ENCODE measurements at regions not wholly inside any gene's neighbourhood (a gene's known extent, or its start where the extent isn't known, plus 50 kb on each side); places are given as distances from the start of the nearest gene placed in this dataset.

- TF ChIP-seq POLR2A (IDR thresholded peaks at IDR 0.05; ENCODE audit: low read length), result no peak
- TF ChIP-seq GATA1 (IDR thresholded peaks at IDR 0.05; ENCODE audit: low read depth, low read length), result no peak
Observed at GRCh38 chr5:79888643-79889042, 102.4 kb downstream of the MTX3 start.

Measured in erythroblast (primary cell).